Prostate gland (tissue), 2 donors: ENCODE measurements at regions not wholly inside any gene's neighbourhood (a gene's known extent, or its start where the extent isn't known, plus 50 kb on each side); places are given as distances from the start of the nearest gene placed in this dataset.

Source experiments
- DNase-seq: peaks from one replicate; pipeline ENCODE4 v3.0.0-alpha.2; 2019; ENCODE audit warnings: low spot score
- H3K27ac ChIP-seq, 2 donors: fragments of 200-600 bp; sonication (generic); 2 replicates each; pipeline ENCODE4 v1.5.1; 2017 to 2019
- H3K27me3 ChIP-seq: fragments of 200-600 bp; sonication (generic); replicated peaks from 2 replicates; pipeline ENCODE4 v1.5.1; 2019; ENCODE audit not compliant: insufficient read depth
- H3K36me3 ChIP-seq, 2 donors: fragments of 200-600 bp; sonication (generic); 1 replicate in 1 of 2; 2 replicates in 1 of 2; pipeline versions ENCODE4 v1.5.1 to v1.8.1; 2017 to 2019
- H3K4me1 ChIP-seq: fragments of 200-600 bp; sonication (generic); replicated peaks from 2 replicates; pipeline ENCODE4 v1.5.1; 2019
- H3K4me3 ChIP-seq, 2 donors: fragments of 200-600 bp; sonication (generic); 2 replicates each; pipeline ENCODE4 v1.5.1; 2017 to 2019
- H3K9me3 ChIP-seq: fragments of 200-600 bp; sonication (generic); 2 replicates; pipeline ENCODE4 v1.5.1; 2017
- POLR2A ChIP-seq: fragments of 450-650 bp; IDR thresholded peaks from one replicate; pipeline ENCODE4 v1.6.1; 2016; ENCODE audit warnings: antibody characterized with exemption, mild to moderate bottlenecking
- POLR2AphosphoS5 ChIP-seq: sonication (generic); formaldehyde crosslinking; IDR thresholded peaks from one replicate; pipeline ENCODE4 v1.6.1; 2017; ENCODE audit warnings: antibody characterized with exemption
- WGBS: methylation state at CpG from one replicate; pipeline ENCODE4 v1.1.5; 2018; 5-methylcytosine and 5-hydroxymethylcytosine counted together
- intact Hi-C: fragments of 100-400 bp; cut with DNase I; formaldehyde crosslinking; loops from one replicate; pipeline ENCODE4 v1.14.2; 2022
- TF ChIP-seq, protein P1 (sequence below), 4 experiments: fragments of 200-600 bp in 2 of 4; fragments of 450-650 bp in 2 of 4; sonication (generic) in 2 of 4; IDR thresholded peaks; 1 replicate in 3 of 4; 2 replicates in 1 of 4; pipeline ENCODE4 v1.5.1; 2016 to 2019; ENCODE audit warnings: antibody characterized with exemption in 4 of 4, mild to moderate bottlenecking in 2 of 4, moderate library complexity in 2 of 4

DNA sequence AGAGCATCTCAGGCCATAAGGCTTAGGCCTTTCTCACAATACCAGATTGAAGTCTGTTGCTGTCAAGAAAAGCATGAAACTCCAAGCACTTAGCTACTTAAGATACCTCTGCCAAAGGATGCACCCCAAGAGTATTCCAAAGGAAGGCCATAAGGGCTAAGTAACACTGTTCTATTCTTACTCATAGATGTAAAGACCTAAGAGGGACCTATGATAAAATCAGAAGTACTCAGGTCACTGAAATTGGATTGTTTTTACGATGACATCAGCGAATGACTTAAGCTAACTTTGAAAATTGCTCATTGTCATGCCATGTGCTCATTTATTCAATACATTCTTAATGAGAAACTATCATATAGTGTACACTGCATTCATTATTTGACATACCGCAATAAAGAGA, 172.8 kb downstream of the KCNA4 start:
- intact Hi-C loops: no loop called here
- no peak for TF ChIP-seq POLR2A
- H3K27me3 ChIP-seq: no peaks in the 10 kb centered on the region
- H3K4me1 ChIP-seq: no peaks in the 10 kb centered on the region
- no peak for DNase-seq
- H3K27ac ChIP-seq: no peak overlapping the region
- no peak overlapping the region for H3K4me3 ChIP-seq
- WGBS: 92% methylated on average over 3 of the region's 3 CpGs
- H3K36me3 ChIP-seq: no peaks in the 10 kb centered on the region
- no peaks in the 10 kb centered on the region for H3K9me3 ChIP-seq

GRCh38 chr11:29842061-29842460, 174.8 kb downstream of the KCNA4 start:
- 80% methylated on average over 3 of the region's 3 CpGs for WGBS
- Histone ChIP-seq H3K27ac (no peak overlapping the region), H3K4me1 (no peaks in the 10 kb centered on the region), H3K27me3 (no peaks in the 10 kb centered on the region), H3K4me3 (no peak overlapping the region), H3K9me3 (no peaks in the 10 kb centered on the region), H3K36me3 (no peaks in the 10 kb centered on the region)
- intact Hi-C loops: no loop called here
- TF ChIP-seq, protein P1, sequence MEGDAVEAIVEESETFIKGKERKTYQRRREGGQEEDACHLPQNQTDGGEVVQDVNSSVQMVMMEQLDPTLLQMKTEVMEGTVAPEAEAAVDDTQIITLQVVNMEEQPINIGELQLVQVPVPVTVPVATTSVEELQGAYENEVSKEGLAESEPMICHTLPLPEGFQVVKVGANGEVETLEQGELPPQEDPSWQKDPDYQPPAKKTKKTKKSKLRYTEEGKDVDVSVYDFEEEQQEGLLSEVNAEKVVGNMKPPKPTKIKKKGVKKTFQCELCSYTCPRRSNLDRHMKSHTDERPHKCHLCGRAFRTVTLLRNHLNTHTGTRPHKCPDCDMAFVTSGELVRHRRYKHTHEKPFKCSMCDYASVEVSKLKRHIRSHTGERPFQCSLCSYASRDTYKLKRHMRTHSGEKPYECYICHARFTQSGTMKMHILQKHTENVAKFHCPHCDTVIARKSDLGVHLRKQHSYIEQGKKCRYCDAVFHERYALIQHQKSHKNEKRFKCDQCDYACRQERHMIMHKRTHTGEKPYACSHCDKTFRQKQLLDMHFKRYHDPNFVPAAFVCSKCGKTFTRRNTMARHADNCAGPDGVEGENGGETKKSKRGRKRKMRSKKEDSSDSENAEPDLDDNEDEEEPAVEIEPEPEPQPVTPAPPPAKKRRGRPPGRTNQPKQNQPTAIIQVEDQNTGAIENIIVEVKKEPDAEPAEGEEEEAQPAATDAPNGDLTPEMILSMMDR (IDR thresholded peaks at IDR 0.05): no peak
- TF ChIP-seq POLR2A (no peak), POLR2AphosphoS5 (no peak)
- DNase-seq: no peak

- no peak overlapping the region for H3K4me3 ChIP-seq
- TF ChIP-seq POLR2AphosphoS5: no peak
- TF ChIP-seq, protein P1 (IDR thresholded peaks at IDR 0.05): no peak
- TF ChIP-seq POLR2A: no peak
- H3K27ac ChIP-seq: no peak overlapping the region
- H3K4me1 ChIP-seq: no peaks in the 10 kb centered on the region
- intact Hi-C loops: no loop called here
- no peak for DNase-seq
- 89% methylated on average over 2 of the region's 2 CpGs for WGBS
- no peaks in the 10 kb centered on the region for H3K27me3 ChIP-seq
- no peaks in the 10 kb centered on the region for H3K9me3 ChIP-seq
- H3K36me3 ChIP-seq: no peaks in the 10 kb centered on the region
These were observed 190.0 kb downstream of the KCNA4 start for GRCh38 chr11:29826878-29827277.

DNA sequence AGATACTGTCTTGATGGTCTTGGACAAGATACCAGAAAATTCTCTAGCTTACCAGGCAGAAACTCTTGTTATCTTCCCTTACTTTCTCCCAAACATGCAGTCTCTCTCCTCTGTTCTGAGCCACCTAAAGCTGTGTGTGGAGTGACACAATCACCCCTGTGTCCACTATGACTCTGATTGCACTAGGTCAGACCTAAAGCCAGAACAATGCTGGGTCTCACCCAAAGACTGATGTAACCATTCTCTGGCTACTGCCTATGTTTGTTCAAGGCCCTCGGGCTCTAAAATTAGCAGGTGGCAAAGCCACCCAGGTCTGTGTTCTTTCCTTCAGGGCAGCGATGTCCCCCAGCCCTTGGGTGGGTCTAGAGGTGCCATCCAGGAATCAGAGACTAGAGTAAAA, 200.5 kb downstream of the KCNA4 start:
- Histone ChIP-seq H3K27me3 (no peaks in the 10 kb centered on the region), H3K9me3 (no peaks in the 10 kb centered on the region), H3K36me3 (no peaks in the 10 kb centered on the region), H3K4me1 (no peaks in the 10 kb centered on the region), H3K27ac (no peak overlapping the region), H3K4me3 (no peak overlapping the region)
- TF ChIP-seq, protein P1 (IDR thresholded peaks at IDR 0.05): no peak
- TF ChIP-seq POLR2A (no peak), POLR2AphosphoS5 (no peak)
- intact Hi-C loops: no loop called here
- 76% methylated on average over 2 of the region's 2 CpGs for WGBS
- DNase-seq: no peak

- intact Hi-C loops: no loop called here
- WGBS: 36% methylated on average over 3 of the region's 3 CpGs
- TF ChIP-seq, protein P1 (IDR thresholded peaks at IDR 0.05): no peak
- TF ChIP-seq POLR2A (no peak), POLR2AphosphoS5 (no peak)
These were observed 207.7 kb downstream of the KCNA4 start for GRCh38 chr11:29809121-29809520.

More at GRCh38 chr11:29809121-29809520, 207.7 kb downstream of the KCNA4 start:
- H3K9me3 ChIP-seq: no peaks in the 10 kb centered on the region
- H3K4me1 ChIP-seq: no peaks in the 10 kb centered on the region
- H3K4me3 ChIP-seq: no peak overlapping the region
- no peaks in the 10 kb centered on the region for H3K36me3 ChIP-seq
- no peak for DNase-seq
- no peak overlapping the region for H3K27ac ChIP-seq
- H3K27me3 ChIP-seq: no peaks in the 10 kb centered on the region
